ENCODE measurements at regions not wholly inside any gene's neighbourhood (a gene's known extent, or its start where the extent isn't known, plus 50 kb on each side); places are given as distances from the start of the nearest gene placed in this dataset.

DNA sequence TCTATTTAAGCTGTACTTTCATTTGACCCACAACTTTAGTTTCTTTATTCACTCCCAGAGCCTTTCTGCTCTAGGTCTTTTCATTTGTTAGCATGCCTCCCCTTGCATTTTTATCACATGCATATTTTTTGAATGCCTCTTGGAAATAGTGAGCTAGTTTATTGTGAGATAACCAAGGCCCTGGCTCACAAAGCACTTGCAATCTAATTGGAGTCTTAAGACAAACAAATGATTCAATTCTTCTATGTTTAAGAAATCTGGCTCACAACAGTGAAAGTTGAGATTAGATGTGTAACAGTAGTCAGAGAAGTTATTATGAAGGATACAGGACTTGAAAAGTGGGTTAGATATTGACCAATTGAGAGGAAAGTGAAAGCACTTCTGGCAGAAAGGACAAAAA is 173.4 kb downstream of the MOXD1 start:
- no peak overlapping the region for H4K5ac ChIP-seq (ENCODE audit: insufficient read length, low read depth, low read length)
- H4K8ac ChIP-seq (ENCODE audit: extremely low read depth, insufficient read depth, low read length): no peak overlapping the region
- TF ChIP-seq CTCF (IDR thresholded peaks at IDR 0.05; ENCODE audit: control extremely low read depth in 1 of 3, insufficient read depth in 1 of 3, low read depth in 1 of 3, low read length in 3 of 3) (no peak), CEBPB (IDR thresholded peaks at IDR 0.05; ENCODE audit: low read depth, low read length) (no peak), TCF12 (IDR thresholded peaks at IDR 0.05; ENCODE audit: low read depth, low read length) (no peak), EGR1 (IDR thresholded peaks at IDR 0.05; ENCODE audit: borderline replicate concordance, low read depth, low read length) (no peak), POLR2A (IDR thresholded peaks at IDR 0.05; ENCODE audit: control extremely low read depth in 1 of 2, low read depth in 2 of 2, low read length in 2 of 2) (no peak), ASH2L (IDR thresholded peaks at IDR 0.05; ENCODE audit: low read length) (no peak), FOSL1 (IDR thresholded peaks at IDR 0.05; ENCODE audit: insufficient read depth, low read depth, low read length) (no peak)
- no peak overlapping the region for H2AK5ac ChIP-seq (ENCODE audit: low read depth, low read length)
- H3K4me2 ChIP-seq (ENCODE audit: insufficient read depth in 1 of 2, low read depth in 2 of 2, low read length in 2 of 2): no peak overlapping the region
- no peak overlapping the region for H3K14ac ChIP-seq (ENCODE audit: insufficient read length)
- FAIRE-seq (no peak), DNase-seq (ENCODE audit: low read depth in 1 of 2, low spot score in 2 of 2) (no peak)
- no peak overlapping the region for H3K4ac ChIP-seq (replicated peaks; ENCODE audit: insufficient read length, low read depth, low read length)
- no peak overlapping the region for H3K23ac ChIP-seq (ENCODE audit: insufficient read length)
- no peak overlapping the region for H3K4me3 ChIP-seq (ENCODE audit: extremely low read depth in 1 of 4, insufficient read depth in 2 of 4, low read depth in 3 of 4, low read length in 4 of 4)
- no peaks in the 10 kb centered on the region for H3K23me2 ChIP-seq (ENCODE audit: low read depth, low read length)
- H3K9ac ChIP-seq (replicated peaks in 1 of 4; ENCODE audit: extremely low read depth in 1 of 4, low read depth in 3 of 4, low read length in 3 of 4): no peak overlapping the region
- ChIA-PET CTCF (ENCODE audit: partially characterized antibody) (interaction anchor here (1.0 to 1.2 kb wide), 2 partner anchors 312 to 540 kb away, joined by 3 read pairs; no protein-coding TSS in a partner anchor), POLR2A (ENCODE audit: partially characterized antibody) (interaction anchor here (0.7 kb wide), 1 partner anchor 54 kb away, joined by 4 read pairs; no protein-coding TSS in a partner anchor)
- no peaks in the 10 kb centered on the region; a peak in 1 of 4 replicates for H3K9me3 ChIP-seq (ENCODE audit: insufficient read depth in 2 of 2, low read depth in 1 of 2, low read length in 1 of 2)
- H3K36me3 ChIP-seq (ENCODE audit: control insufficient read depth in 2 of 4, insufficient read depth in 4 of 4, low read length in 3 of 4): no peaks in the 10 kb centered on the region
- no peak overlapping the region for H3K27ac ChIP-seq (ENCODE audit: low read depth, low read length)
- no peak overlapping the region for H2BK15ac ChIP-seq (ENCODE audit: low read length)
- no peak overlapping the region for H2BK12ac ChIP-seq (ENCODE audit: low read depth, low read length)
- no peaks in the 10 kb centered on the region for H3K79me1 ChIP-seq (ENCODE audit: low read depth, low read length)
- peaks cover 0 to 2% (median 0%) of the 10 kb centered on the region in 4 experiments; a peak in 1 of 7 replicates for H3K4me1 ChIP-seq (replicated peaks in 1 of 4; ENCODE audit: control insufficient read depth in 3 of 4, insufficient read depth in 4 of 4, low read length in 3 of 4)
- H3K27me3 ChIP-seq (replicated peaks in 1 of 4; ENCODE audit: control insufficient read depth in 3 of 4, extremely low read depth in 1 of 4, insufficient read depth in 3 of 4, low read length in 3 of 4): no peaks in the 10 kb centered on the region
- no peak overlapping the region for H2BK20ac ChIP-seq (ENCODE audit: low read length)
- H3K79me2 ChIP-seq (ENCODE audit: control insufficient read depth in 1 of 2, insufficient read depth in 2 of 2, low read length in 2 of 2): no peaks in the 10 kb centered on the region
- no peak overlapping the region for H2BK5ac ChIP-seq (ENCODE audit: low read depth, low read length)
- no peak overlapping the region for H3K56ac ChIP-seq (replicated peaks; ENCODE audit: insufficient read length, low read depth, low read length)
- H4K91ac ChIP-seq (replicated peaks; ENCODE audit: insufficient read length, low read length): no peak overlapping the region
- H3K18ac ChIP-seq (ENCODE audit: extremely low read depth, low read length): no peak overlapping the region
- no peak overlapping the region for H2BK120ac ChIP-seq (replicated peaks; ENCODE audit: low read depth, low read length)
- no peak overlapping the region for H2AFZ ChIP-seq (ENCODE audit: low read length)
- H4K20me1 ChIP-seq (replicated peaks in 1 of 2; ENCODE audit: control insufficient read depth in 1 of 2, insufficient read depth in 2 of 2, low read length in 2 of 2): no peaks in the 10 kb centered on the region

Measured in H1 (cell line).